Muscle of leg (tissue), 3 donors: ENCODE measurements at regions not wholly inside any gene's neighbourhood (a gene's known extent, or its start where the extent isn't known, plus 50 kb on each side); places are given as distances from the start of the nearest gene placed in this dataset.

Experiments used
- DNase-seq: peaks from one replicate; pipeline ENCODE4 v3.0.0; 2013
- H3K27ac ChIP-seq: one replicate; pipeline ENCODE4 v1.5.1; 2013; ENCODE audit warnings: mild to moderate bottlenecking, low read length, control low read depth
- H3K27me3 ChIP-seq: one replicate; pipeline ENCODE4 v1.6.1; 2013; ENCODE audit warnings: low read length; ENCODE audit not compliant: control insufficient read depth, insufficient read depth
- H3K36me3 ChIP-seq: one replicate; pipeline ENCODE4 v1.6.1; 2013; ENCODE audit warnings: low read length; ENCODE audit not compliant: control insufficient read depth, insufficient read depth
- H3K4me1 ChIP-seq: one replicate; pipeline ENCODE4 v1.6.1; 2013; ENCODE audit warnings: low read length; ENCODE audit not compliant: control insufficient read depth, insufficient read depth
- H3K4me3 ChIP-seq: one replicate; pipeline ENCODE4 v1.5.1; 2013; ENCODE audit warnings: low read length, control low read depth
- H3K9me3 ChIP-seq: replicated peaks from 2 replicates; pipeline ENCODE4 v1.6.1; 2013; ENCODE audit warnings: low read depth, low read length; ENCODE audit not compliant: control insufficient read depth
- WGBS: methylation state at CpG from one replicate; pipeline ENCODE4 v1.1.5; 2013; ENCODE audit warnings: missing lambda C conversion rate; ENCODE audit not compliant: insufficient coverage; 5-methylcytosine and 5-hydroxymethylcytosine counted together

GRCh38 chr2:181828122-181828705 lies 63.3 kb upstream of the ITPRID2 start:
- Histone ChIP-seq H3K27me3 (no peaks in the 10 kb centered on the region), H3K27ac (no peak overlapping the region), H3K36me3 (no peaks in the 10 kb centered on the region), H3K4me3 (no peak overlapping the region), H3K9me3 (no peaks in the 10 kb centered on the region), H3K4me1 (no peaks in the 10 kb centered on the region)
- no peak for DNase-seq
- 79% methylated on average over 6 of the region's 6 CpGs for WGBS

DNA sequence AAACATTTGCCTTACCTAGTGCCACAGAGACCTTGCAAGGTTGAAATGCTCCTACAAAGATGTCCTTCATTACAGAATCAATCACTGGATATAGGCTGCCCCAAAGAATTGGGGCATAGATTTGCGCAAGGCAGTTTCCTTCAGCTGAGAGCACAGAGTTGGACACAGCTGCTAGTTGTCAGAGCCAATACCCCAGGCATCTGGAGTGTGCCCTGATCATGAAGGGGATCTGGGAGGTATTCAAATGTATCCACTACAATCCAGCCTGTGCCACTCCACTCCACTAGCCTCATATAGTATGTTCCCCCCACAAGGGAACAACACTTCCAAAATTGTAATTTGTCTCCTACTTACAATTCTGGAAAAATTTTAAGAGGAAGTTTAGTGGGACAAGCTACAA lies 62.3 kb upstream of the ITPRID2 start:
- WGBS: no CpG with 5 or more reads among the region's 1 CpG
- no peaks in the 10 kb centered on the region for H3K4me1 ChIP-seq

DNA sequence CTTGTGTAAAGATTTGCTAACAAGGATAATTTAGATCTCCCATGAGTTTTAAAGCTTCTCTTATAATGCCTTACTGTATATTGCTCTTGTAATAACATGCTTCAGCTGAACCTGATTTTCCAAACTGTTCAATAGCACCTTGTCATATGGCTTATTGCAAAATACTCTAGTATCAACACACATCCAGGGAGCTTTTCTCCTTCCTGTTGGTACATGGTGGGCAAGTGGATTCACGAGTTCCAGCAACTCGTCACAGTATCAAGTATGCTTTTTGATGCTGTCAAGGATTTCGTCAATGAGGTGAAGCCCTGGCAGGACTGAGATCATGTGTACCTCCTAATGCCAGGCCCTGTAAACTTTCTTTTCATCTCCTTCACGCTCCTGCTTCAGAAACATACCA lies 59.5 kb upstream of the ITPRID2 start:
- Histone ChIP-seq H3K9me3 (no peaks in the 10 kb centered on the region), H3K36me3 (no peaks in the 10 kb centered on the region), H3K4me3 (no peak overlapping the region), H3K4me1 (no peaks in the 10 kb centered on the region), H3K27ac (no peak overlapping the region), H3K27me3 (no peaks in the 10 kb centered on the region)
- DNase-seq: no peak
- 75% methylated on average over 4 of the region's 4 CpGs for WGBS

More for the DNA sequence above, 62.3 kb upstream of the ITPRID2 start:
- Histone ChIP-seq H3K27ac (no peak overlapping the region), H3K4me3 (no peak overlapping the region), H3K9me3 (no peaks in the 10 kb centered on the region), H3K27me3 (no peaks in the 10 kb centered on the region), H3K36me3 (no peaks in the 10 kb centered on the region)
- no peak for DNase-seq

GRCh38 chr2:181836583-181836982 lies 54.9 kb upstream of the ITPRID2 start:
- no peaks in the 10 kb centered on the region for H3K4me1 ChIP-seq
- no peak overlapping the region for H3K4me3 ChIP-seq
- no peak for DNase-seq
- H3K27me3 ChIP-seq: no peaks in the 10 kb centered on the region
- no peaks in the 10 kb centered on the region for H3K36me3 ChIP-seq
- H3K27ac ChIP-seq: no peak overlapping the region
- H3K9me3 ChIP-seq: no peaks in the 10 kb centered on the region
- WGBS: no CpG with 5 or more reads among the region's 2 CpGs

- DNase-seq: no peak
- no CpG with 5 or more reads among the region's 2 CpGs for WGBS
- H3K9me3 ChIP-seq: no peaks in the 10 kb centered on the region
- no peaks in the 10 kb centered on the region for H3K27me3 ChIP-seq
- H3K27ac ChIP-seq: no peak overlapping the region
- no peak overlapping the region for H3K4me3 ChIP-seq
- H3K36me3 ChIP-seq: no peaks in the 10 kb centered on the region
- no peaks in the 10 kb centered on the region for H3K4me1 ChIP-seq
Measured at GRCh38 chr2:181837563-181837962, 54.0 kb upstream of the ITPRID2 start.

DNA sequence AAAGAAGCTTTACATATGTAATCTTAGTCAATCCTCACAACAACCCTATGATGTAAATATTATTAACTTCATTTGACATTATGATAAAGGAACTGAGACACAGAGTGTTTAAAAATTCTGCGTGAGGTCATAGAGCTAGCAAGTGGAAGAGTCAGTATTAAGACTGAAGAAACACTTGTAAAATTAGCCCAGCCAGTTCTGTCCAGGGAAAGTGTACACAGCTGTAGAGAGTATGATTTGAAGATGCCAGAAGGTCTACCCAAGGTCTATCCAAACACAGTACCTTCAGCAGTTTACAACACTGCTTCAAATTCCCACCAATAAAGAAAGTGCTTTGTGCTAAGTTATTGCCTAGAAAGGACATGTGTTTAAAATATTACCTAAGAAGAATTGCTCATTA lies 51.7 kb upstream of the ITPRID2 start:
- Histone ChIP-seq H3K4me1 (no peaks in the 10 kb centered on the region), H3K9me3 (no peaks in the 10 kb centered on the region), H3K36me3 (no peaks in the 10 kb centered on the region), H3K27ac (no peak overlapping the region), H3K4me3 (no peak overlapping the region), H3K27me3 (no peaks in the 10 kb centered on the region)
- no peak for DNase-seq
- 100% methylated on average over 1 of the region's 1 CpG for WGBS

DNA sequence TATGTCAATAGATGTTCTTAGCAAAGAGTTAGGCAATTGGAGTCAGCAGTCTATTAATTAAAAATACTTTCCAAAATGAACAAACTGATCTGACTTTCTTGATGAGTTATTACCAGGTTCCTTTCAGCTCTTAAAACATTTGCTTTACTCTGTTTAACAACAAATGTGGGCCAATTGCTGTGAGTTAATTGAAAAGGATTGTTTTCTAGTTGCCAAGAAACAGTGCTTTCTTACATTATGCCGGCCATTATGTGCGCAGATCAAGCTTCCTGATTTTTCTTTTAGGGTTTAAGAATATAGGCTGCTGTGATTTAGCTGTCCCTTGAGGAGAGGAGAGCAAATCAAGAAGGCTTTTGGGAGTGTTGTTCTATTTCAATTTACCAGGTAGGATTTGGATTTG lies 50.5 kb upstream of the ITPRID2 start:
- Histone ChIP-seq H3K27ac (no peak overlapping the region), H3K4me3 (no peak overlapping the region), H3K36me3 (no peaks in the 10 kb centered on the region), H3K27me3 (no peaks in the 10 kb centered on the region), H3K4me1 (no peaks in the 10 kb centered on the region), H3K9me3 (no peaks in the 10 kb centered on the region)
- no peak for DNase-seq
- 50% methylated on average over 2 of the region's 2 CpGs for WGBS
